ENCODE measurements at regions not wholly inside any gene's neighbourhood (a gene's known extent, or its start where the extent isn't known, plus 50 kb on each side); places are given as distances from the start of the nearest gene placed in this dataset.

GRCh38 chr18:66317243-66318090 lies 286.4 kb downstream of the CDH19 start:
- TF ChIP-seq EP300 (IDR thresholded peaks at IDR 0.05) = no peak
- no peak for TF ChIP-seq CTCF (IDR thresholded peaks at IDR 0.05)
- TF ChIP-seq POLR2AphosphoS5 (IDR thresholded peaks at IDR 0.05) = no peak
- TF ChIP-seq POLR2A (IDR thresholded peaks at IDR 0.05) = no peak
- Histone ChIP-seq H3K9me3 (no peaks in the 10 kb centered on the region), H3K27me3 (no peaks in the 10 kb centered on the region), H3K4me1 (no peaks in the 10 kb centered on the region), H3K4me3 (no peak overlapping the region), H3K27ac (no peak overlapping the region), H3K36me3 (no peaks in the 10 kb centered on the region)
- WGBS, 2 donors = 23 to 27% methylated on average over 1 of the region's 1 CpG
- no peak for ATAC-seq (ENCODE audit: low FRiP score in 2 of 2)
- no peak for DNase-seq

GRCh38 chr18:66316701-66317100 lies 287.2 kb downstream of the CDH19 start:
- no peak overlapping the region for H3K4me3 ChIP-seq
- no peak for DNase-seq
- H3K4me1 ChIP-seq = no peaks in the 10 kb centered on the region
- no peaks in the 10 kb centered on the region for H3K9me3 ChIP-seq
- ATAC-seq (ENCODE audit: low FRiP score in 2 of 2) = no peak
- WGBS, 2 donors = 50 to 78% methylated on average over 4 of the region's 4 CpGs
- TF ChIP-seq POLR2AphosphoS5 (IDR thresholded peaks at IDR 0.05) = no peak
- TF ChIP-seq CTCF (IDR thresholded peaks at IDR 0.05) = no peak
- TF ChIP-seq EP300 (IDR thresholded peaks at IDR 0.05) = no peak
- no peak for TF ChIP-seq POLR2A (IDR thresholded peaks at IDR 0.05)
- no peaks in the 10 kb centered on the region for H3K27me3 ChIP-seq
- no peaks in the 10 kb centered on the region for H3K36me3 ChIP-seq
- H3K27ac ChIP-seq = no peak overlapping the region

GRCh38 chr18:66300141-66300540 lies 303.7 kb downstream of the CDH19 start:
- H3K36me3 ChIP-seq = no peaks in the 10 kb centered on the region
- DNase-seq = no peak
- WGBS, 2 donors = 66 to 72% methylated on average over 5 of the region's 5 CpGs
- no peak for ATAC-seq (ENCODE audit: low FRiP score in 2 of 2)
- TF ChIP-seq POLR2AphosphoS5 (IDR thresholded peaks at IDR 0.05) (no peak), CTCF (IDR thresholded peaks at IDR 0.05) (no peak), EP300 (IDR thresholded peaks at IDR 0.05) (no peak), POLR2A (IDR thresholded peaks at IDR 0.05) (no peak)
- H3K4me1 ChIP-seq = no peaks in the 10 kb centered on the region
- H3K27ac ChIP-seq = no peak overlapping the region
- H3K4me3 ChIP-seq = no peak overlapping the region
- H3K27me3 ChIP-seq = no peaks in the 10 kb centered on the region
- no peaks in the 10 kb centered on the region for H3K9me3 ChIP-seq

GRCh38 chr18:66280470-66280869 lies 323.4 kb downstream of the CDH19 start:
- no peak for DNase-seq
- Histone ChIP-seq H3K36me3 (no peaks in the 10 kb centered on the region), H3K27ac (no peak overlapping the region), H3K27me3 (no peaks in the 10 kb centered on the region), H3K9me3 (peaks cover 0 to 4% (median 0%) of the 10 kb centered on the region in 4 donors), H3K4me1 (no peaks in the 10 kb centered on the region), H3K4me3 (no peak overlapping the region)
- TF ChIP-seq CTCF (IDR thresholded peaks at IDR 0.05) (no peak), POLR2A (IDR thresholded peaks at IDR 0.05) (no peak), EP300 (IDR thresholded peaks at IDR 0.05) (no peak), POLR2AphosphoS5 (IDR thresholded peaks at IDR 0.05) (no peak)
- no peak for ATAC-seq (ENCODE audit: low FRiP score in 2 of 2)
- 51 to 58% methylated on average over 2 of the region's 2 CpGs for WGBS, 2 donors

GRCh38 chr18:66271962-66272361 lies 331.9 kb downstream of the CDH19 start:
- no peak for TF ChIP-seq EP300 (IDR thresholded peaks at IDR 0.05)
- TF ChIP-seq CTCF (IDR thresholded peaks at IDR 0.05) = no peak
- TF ChIP-seq POLR2AphosphoS5 (IDR thresholded peaks at IDR 0.05) = no peak
- TF ChIP-seq POLR2A (IDR thresholded peaks at IDR 0.05) = no peak
- WGBS, 2 donors = 23 to 25% methylated on average over 4 of the region's 4 CpGs
- Histone ChIP-seq H3K36me3 (no peaks in the 10 kb centered on the region), H3K9me3 (peaks cover 0 to 12% (median 7%) of the 10 kb centered on the region in 4 donors), H3K4me3 (no peak overlapping the region), H3K27me3 (no peaks in the 10 kb centered on the region), H3K27ac (no peak overlapping the region), H3K4me1 (no peaks in the 10 kb centered on the region)
- ATAC-seq (ENCODE audit: low FRiP score in 2 of 2) (no peak), DNase-seq (no peak)
